ENCODE measurements at regions not wholly inside any gene's neighbourhood (a gene's known extent, or its start where the extent isn't known, plus 50 kb on each side); places are given as distances from the start of the nearest gene placed in this dataset.

DNA sequence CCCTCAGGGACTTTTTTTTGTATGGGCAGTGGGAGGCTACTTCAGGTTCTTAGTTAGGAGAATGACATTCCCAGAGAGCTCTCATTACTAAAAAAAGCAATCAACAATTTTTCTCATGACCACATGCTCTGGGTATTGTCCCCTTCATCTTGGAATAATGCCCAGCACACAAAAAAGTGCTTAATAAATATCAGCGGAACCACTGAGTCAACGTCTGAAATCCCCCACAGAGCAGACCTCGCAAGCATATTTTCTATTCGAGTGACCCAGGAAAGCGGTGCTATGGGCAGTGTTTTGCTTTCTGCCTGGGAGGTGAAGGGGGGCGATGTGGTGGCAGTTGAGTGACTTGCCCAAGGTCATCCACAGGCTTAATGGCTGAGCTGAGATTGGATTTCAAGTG, 493.4 kb upstream of the ZMIZ1 start:
- no peak for TF ChIP-seq EZH2 (IDR thresholded peaks at IDR 0.05; ENCODE audit: low read depth)
- TF ChIP-seq, protein P1, sequence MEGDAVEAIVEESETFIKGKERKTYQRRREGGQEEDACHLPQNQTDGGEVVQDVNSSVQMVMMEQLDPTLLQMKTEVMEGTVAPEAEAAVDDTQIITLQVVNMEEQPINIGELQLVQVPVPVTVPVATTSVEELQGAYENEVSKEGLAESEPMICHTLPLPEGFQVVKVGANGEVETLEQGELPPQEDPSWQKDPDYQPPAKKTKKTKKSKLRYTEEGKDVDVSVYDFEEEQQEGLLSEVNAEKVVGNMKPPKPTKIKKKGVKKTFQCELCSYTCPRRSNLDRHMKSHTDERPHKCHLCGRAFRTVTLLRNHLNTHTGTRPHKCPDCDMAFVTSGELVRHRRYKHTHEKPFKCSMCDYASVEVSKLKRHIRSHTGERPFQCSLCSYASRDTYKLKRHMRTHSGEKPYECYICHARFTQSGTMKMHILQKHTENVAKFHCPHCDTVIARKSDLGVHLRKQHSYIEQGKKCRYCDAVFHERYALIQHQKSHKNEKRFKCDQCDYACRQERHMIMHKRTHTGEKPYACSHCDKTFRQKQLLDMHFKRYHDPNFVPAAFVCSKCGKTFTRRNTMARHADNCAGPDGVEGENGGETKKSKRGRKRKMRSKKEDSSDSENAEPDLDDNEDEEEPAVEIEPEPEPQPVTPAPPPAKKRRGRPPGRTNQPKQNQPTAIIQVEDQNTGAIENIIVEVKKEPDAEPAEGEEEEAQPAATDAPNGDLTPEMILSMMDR (conservative IDR thresholded peaks at IDR 0.05) = no peak
- Histone ChIP-seq H2AFZ (no peak overlapping the region), H3K4me1 (replicated peaks; ENCODE audit: insufficient read depth) (no peaks in the 10 kb centered on the region), H3K27me3 (ENCODE audit: insufficient read depth, low read depth) (peaks cover 4% of the 10 kb centered on the region; the same call in 1 of the 2 replicates), H3F3A (ENCODE audit: insufficient read depth, low read depth) (no peaks in the 10 kb centered on the region), H3K9me3 (ENCODE audit: insufficient read depth, low read depth) (no peaks in the 10 kb centered on the region), H4K20me1 (ENCODE audit: insufficient read depth) (no peaks in the 10 kb centered on the region), H3K79me2 (ENCODE audit: low read depth) (no peaks in the 10 kb centered on the region), H3K27ac (no peak overlapping the region), H3K9me2 (ENCODE audit: insufficient read depth) (no peaks in the 10 kb centered on the region), H3K4me2 (no peak overlapping the region), H3K4me3 (no peak overlapping the region), H3K36me3 (ENCODE audit: low read depth) (no peaks in the 10 kb centered on the region)
- ChIA-PET POLR2A (ENCODE audit: unreplicated experiment) (no interaction called here), CTCF (no interaction called here)
- intact Hi-C loops (cut with micrococcal nuclease; ENCODE audit: unreplicated experiment) = loop anchor here (5.0 kb wide), 1 partner anchor 858 kb away; no protein-coding TSS in a partner anchor
- DNase-seq = no peak
- no TSS peak for BruUV-seq (replicated peaks)

DNA sequence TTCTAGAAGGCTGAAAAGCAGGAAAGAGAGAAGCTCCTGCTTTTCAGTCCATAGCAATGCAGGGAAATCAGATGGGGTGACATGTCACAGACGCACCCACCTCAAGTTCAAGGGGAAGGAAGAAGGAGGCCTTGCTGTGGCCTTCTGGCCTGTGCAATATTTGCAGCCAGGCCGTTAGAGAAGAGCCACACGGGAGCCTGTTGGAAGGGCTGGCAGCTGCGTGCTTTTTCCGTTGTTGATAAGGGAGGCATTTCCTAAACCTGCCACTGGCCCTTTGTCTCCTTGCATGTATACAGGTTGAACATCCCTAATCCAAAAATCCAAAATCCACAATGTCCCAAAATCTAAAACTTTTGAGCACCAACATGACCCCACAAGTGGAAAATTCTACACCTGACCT, 492.5 kb upstream of the ZMIZ1 start:
- ChIA-PET CTCF (no interaction called here), POLR2A (ENCODE audit: unreplicated experiment) (no interaction called here)
- Histone ChIP-seq H3K9me3 (ENCODE audit: insufficient read depth, low read depth) (no peaks in the 10 kb centered on the region), H4K20me1 (ENCODE audit: insufficient read depth) (no peaks in the 10 kb centered on the region), H3K9me2 (ENCODE audit: insufficient read depth) (no peaks in the 10 kb centered on the region), H3K27ac (no peak overlapping the region), H3F3A (ENCODE audit: insufficient read depth, low read depth) (no peaks in the 10 kb centered on the region), H3K4me2 (no peak overlapping the region), H3K27me3 (ENCODE audit: insufficient read depth, low read depth) (peaks cover 4% of the 10 kb centered on the region; the same call in 1 of the 2 replicates), H3K4me1 (replicated peaks; ENCODE audit: insufficient read depth) (no peaks in the 10 kb centered on the region), H3K36me3 (ENCODE audit: low read depth) (no peaks in the 10 kb centered on the region), H3K79me2 (ENCODE audit: low read depth) (no peaks in the 10 kb centered on the region), H3K4me3 (no peak overlapping the region), H2AFZ (no peak overlapping the region)
- intact Hi-C loops (cut with micrococcal nuclease; ENCODE audit: unreplicated experiment) = loop anchor here (5.0 kb wide), 1 partner anchor 859 kb away; no protein-coding TSS in a partner anchor
- no peak for DNase-seq
- TF ChIP-seq, protein P1 (conservative IDR thresholded peaks at IDR 0.05) = no peak
- no peak for TF ChIP-seq EZH2 (IDR thresholded peaks at IDR 0.05; ENCODE audit: low read depth)
- no TSS peak for BruUV-seq (replicated peaks)

DNA sequence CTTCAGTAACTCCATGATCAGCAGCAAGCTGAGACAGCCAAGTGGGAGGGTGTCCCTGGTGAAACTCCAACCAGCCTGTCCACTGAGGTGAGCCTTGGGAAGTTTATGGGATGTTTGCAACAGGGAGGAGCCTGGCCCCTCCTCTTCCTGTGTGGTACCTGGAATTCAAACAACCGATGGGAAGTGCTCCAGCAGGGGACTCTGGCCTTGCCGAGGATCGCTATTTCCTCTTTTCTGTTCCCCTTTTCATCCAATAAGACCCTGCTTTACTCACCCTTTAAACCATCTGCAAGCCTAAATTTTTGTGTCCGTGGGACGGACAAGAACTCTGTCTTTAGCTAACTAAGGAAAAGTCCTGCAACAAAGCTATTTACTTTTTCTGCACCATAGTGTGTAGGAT, 491.1 kb upstream of the ZMIZ1 start:
- TF ChIP-seq EZH2 (IDR thresholded peaks at IDR 0.05; ENCODE audit: low read depth) = no peak
- TF ChIP-seq, protein P1 (conservative IDR thresholded peaks at IDR 0.05) = no peak
- Histone ChIP-seq H3K27me3 (ENCODE audit: insufficient read depth, low read depth) (no peaks in the 10 kb centered on the region), H3F3A (ENCODE audit: insufficient read depth, low read depth) (no peaks in the 10 kb centered on the region), H3K9me3 (ENCODE audit: insufficient read depth, low read depth) (no peaks in the 10 kb centered on the region), H2AFZ (no peak overlapping the region), H3K27ac (no peak overlapping the region), H3K4me3 (no peak overlapping the region), H3K4me2 (no peak overlapping the region), H3K9me2 (ENCODE audit: insufficient read depth) (no peaks in the 10 kb centered on the region), H3K79me2 (ENCODE audit: low read depth) (no peaks in the 10 kb centered on the region), H4K20me1 (ENCODE audit: insufficient read depth) (no peaks in the 10 kb centered on the region), H3K36me3 (ENCODE audit: low read depth) (no peaks in the 10 kb centered on the region), H3K4me1 (replicated peaks; ENCODE audit: insufficient read depth) (no peaks in the 10 kb centered on the region)
- no TSS peak for BruUV-seq (replicated peaks)
- intact Hi-C loops (cut with micrococcal nuclease; ENCODE audit: unreplicated experiment) = loop anchor here (5.0 kb wide), 1 partner anchor 860 kb away; no protein-coding TSS in a partner anchor
- DNase-seq = no peak
- POLR2A ChIA-PET (ENCODE audit: unreplicated experiment) = no interaction called here
- CTCF ChIA-PET = no interaction called here

Data from PC-9 (cell line).